ENCODE measurements at regions not wholly inside any gene's neighbourhood (a gene's known extent, or its start where the extent isn't known, plus 50 kb on each side); places are given as distances from the start of the nearest gene placed in this dataset.

DNA sequence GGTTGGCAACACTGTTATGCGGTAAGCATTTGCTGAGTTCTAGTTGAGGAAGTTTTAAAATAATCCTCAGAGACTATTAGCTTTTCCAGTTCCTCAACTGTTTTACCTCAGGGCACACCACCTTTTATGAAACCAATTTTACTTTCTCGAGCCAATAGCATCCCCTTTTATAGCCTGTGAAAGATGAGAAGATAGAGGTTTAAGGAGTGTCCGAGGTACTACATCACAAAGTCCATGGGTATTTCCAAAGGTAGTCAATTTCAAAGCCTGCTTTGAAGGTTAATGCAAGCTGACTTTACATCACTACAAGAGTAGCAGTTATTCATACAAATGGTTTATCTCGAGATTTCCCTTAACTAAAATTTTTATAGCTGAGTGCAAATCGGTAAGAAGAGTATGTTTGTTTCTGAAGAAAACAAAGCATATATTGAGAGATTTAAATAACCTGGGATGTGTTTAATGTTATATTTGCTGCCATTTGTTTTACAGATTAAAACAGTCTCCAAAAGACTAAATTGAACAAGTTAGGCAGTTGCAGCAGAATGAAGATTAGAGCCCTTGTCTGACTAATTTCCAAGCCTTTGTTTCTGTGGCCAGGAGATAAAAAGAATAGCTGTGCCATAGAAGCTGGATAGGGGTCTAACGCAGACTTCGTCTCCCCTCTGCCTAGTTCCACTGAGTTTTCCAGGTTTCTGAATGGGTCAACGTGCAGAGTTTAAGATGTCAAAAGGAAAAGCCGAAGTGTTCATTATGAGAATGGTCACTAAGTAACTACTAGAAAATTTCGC lies 74.7 kb upstream of the TRPC4 start:
- H3K4me3 ChIP-seq (ENCODE audit: insufficient read length, low read depth): no peak overlapping the region
- no peaks in the 10 kb centered on the region for H3K4me1 ChIP-seq (ENCODE audit: insufficient read depth, insufficient read length)
- no peaks in the 10 kb centered on the region for H3K27me3 ChIP-seq (ENCODE audit: insufficient read depth, insufficient read length)
- TF ChIP-seq ZNF274 (IDR thresholded peaks at IDR 0.05; ENCODE audit: low read depth, low read length) (no peak), YY1 (IDR thresholded peaks at IDR 0.05; ENCODE audit: insufficient read depth, insufficient read length) (no peak), SUZ12 (IDR thresholded peaks at IDR 0.05; ENCODE audit: extremely low read depth, insufficient read depth, insufficient read length) (no peak)
- H3K36me3 ChIP-seq (ENCODE audit: insufficient read depth, insufficient read length, low read length): no peaks in the 10 kb centered on the region
- DNase-seq (ENCODE audit: low read depth, low spot score): no peak
- H3K9ac ChIP-seq (ENCODE audit: insufficient read length, low read depth): no peak overlapping the region
- H3K9me3 ChIP-seq (ENCODE audit: insufficient read depth, low read length): no peaks in the 10 kb centered on the region

- Histone ChIP-seq H3K9ac (ENCODE audit: insufficient read length, low read depth) (no peak overlapping the region), H3K9me3 (ENCODE audit: insufficient read depth, low read length) (no peaks in the 10 kb centered on the region), H3K4me3 (ENCODE audit: insufficient read length, low read depth) (no peak overlapping the region), H3K27me3 (ENCODE audit: insufficient read depth, insufficient read length) (no peaks in the 10 kb centered on the region), H3K4me1 (ENCODE audit: insufficient read depth, insufficient read length) (no peaks in the 10 kb centered on the region), H3K36me3 (ENCODE audit: insufficient read depth, insufficient read length, low read length) (no peaks in the 10 kb centered on the region)
- TF ChIP-seq YY1 (IDR thresholded peaks at IDR 0.05; ENCODE audit: insufficient read depth, insufficient read length) (no peak), SUZ12 (IDR thresholded peaks at IDR 0.05; ENCODE audit: extremely low read depth, insufficient read depth, insufficient read length) (no peak)
- DNase-seq (ENCODE audit: low read depth, low spot score): no peak
These were observed 73.4 kb upstream of the TRPC4 start for GRCh38 chr13:37942929-37943328.

- Histone ChIP-seq H3K4me3 (ENCODE audit: insufficient read length, low read depth) (no peak overlapping the region), H3K27me3 (ENCODE audit: insufficient read depth, insufficient read length) (no peaks in the 10 kb centered on the region), H3K9me3 (ENCODE audit: insufficient read depth, low read length) (no peaks in the 10 kb centered on the region), H3K4me1 (ENCODE audit: insufficient read depth, insufficient read length) (no peaks in the 10 kb centered on the region), H3K36me3 (ENCODE audit: insufficient read depth, insufficient read length, low read length) (no peaks in the 10 kb centered on the region), H3K9ac (ENCODE audit: insufficient read length, low read depth) (no peak overlapping the region)
- no peak for DNase-seq (ENCODE audit: low read depth, low spot score)
- no peak for TF ChIP-seq SUZ12 (IDR thresholded peaks at IDR 0.05; ENCODE audit: extremely low read depth, insufficient read depth, insufficient read length)
- TF ChIP-seq ZNF274 (IDR thresholded peaks at IDR 0.05; ENCODE audit: low read depth, low read length): no peak
- TF ChIP-seq YY1 (IDR thresholded peaks at IDR 0.05; ENCODE audit: insufficient read depth, insufficient read length): no peak
These were observed 65.0 kb upstream of the TRPC4 start for GRCh38 chr13:37934339-37935191.

DNA sequence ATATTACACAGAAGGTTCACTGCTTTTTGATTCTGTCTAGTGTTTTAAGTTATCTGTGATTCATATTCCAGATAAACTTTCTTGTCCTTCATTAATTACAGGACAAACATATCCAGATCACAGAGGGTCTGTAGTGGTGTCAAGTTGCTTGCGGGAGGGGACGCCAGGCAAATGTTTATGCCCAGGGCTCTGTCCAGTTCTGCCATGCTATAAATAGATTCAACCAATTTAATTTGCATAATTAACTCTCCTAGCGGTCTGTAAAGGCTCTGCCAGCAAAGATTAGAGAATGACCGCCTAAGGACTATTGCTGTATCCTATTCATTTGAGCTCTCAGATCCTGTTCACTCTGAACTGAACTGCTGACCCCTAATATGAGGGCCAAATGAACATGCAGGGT lies 59.7 kb upstream of the TRPC4 start:
- Histone ChIP-seq H3K4me3 (ENCODE audit: insufficient read length, low read depth) (no peak overlapping the region), H3K9ac (ENCODE audit: insufficient read length, low read depth) (no peak overlapping the region), H3K4me1 (ENCODE audit: insufficient read depth, insufficient read length) (no peaks in the 10 kb centered on the region), H3K36me3 (ENCODE audit: insufficient read depth, insufficient read length, low read length) (no peaks in the 10 kb centered on the region), H3K9me3 (ENCODE audit: insufficient read depth, low read length) (no peaks in the 10 kb centered on the region), H3K27me3 (ENCODE audit: insufficient read depth, insufficient read length) (no peaks in the 10 kb centered on the region)
- no peak for TF ChIP-seq SUZ12 (IDR thresholded peaks at IDR 0.05; ENCODE audit: extremely low read depth, insufficient read depth, insufficient read length)
- TF ChIP-seq ZNF274 (IDR thresholded peaks at IDR 0.05; ENCODE audit: low read depth, low read length): no peak
- TF ChIP-seq YY1 (IDR thresholded peaks at IDR 0.05; ENCODE audit: insufficient read depth, insufficient read length): no peak
- DNase-seq (ENCODE audit: low read depth, low spot score): no peak

DNA sequence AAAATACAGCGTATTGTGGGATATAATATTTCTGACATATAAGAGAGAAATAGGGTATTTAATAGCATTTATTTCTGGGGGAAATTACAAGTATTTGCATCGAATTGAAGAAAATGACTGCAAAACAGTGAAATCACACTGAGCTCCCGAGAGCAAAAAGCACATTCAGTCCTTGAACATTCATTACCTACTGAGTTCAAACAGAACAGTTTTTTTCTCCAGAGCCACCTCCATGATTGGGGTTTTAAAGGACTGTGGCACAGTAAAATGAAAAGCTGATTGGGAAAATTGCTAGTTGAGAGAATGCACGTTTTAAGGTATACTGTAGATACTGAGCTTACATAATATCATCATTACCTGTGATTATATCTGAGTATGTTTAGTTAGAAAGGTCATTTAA lies 58.0 kb upstream of the TRPC4 start:
- TF ChIP-seq ZNF274 (IDR thresholded peaks at IDR 0.05; ENCODE audit: low read depth, low read length): no peak
- no peak for TF ChIP-seq SUZ12 (IDR thresholded peaks at IDR 0.05; ENCODE audit: extremely low read depth, insufficient read depth, insufficient read length)
- no peak for TF ChIP-seq YY1 (IDR thresholded peaks at IDR 0.05; ENCODE audit: insufficient read depth, insufficient read length)
- Histone ChIP-seq H3K4me1 (ENCODE audit: insufficient read depth, insufficient read length) (no peaks in the 10 kb centered on the region), H3K9me3 (ENCODE audit: insufficient read depth, low read length) (no peaks in the 10 kb centered on the region), H3K27me3 (ENCODE audit: insufficient read depth, insufficient read length) (no peaks in the 10 kb centered on the region), H3K9ac (ENCODE audit: insufficient read length, low read depth) (no peak overlapping the region), H3K4me3 (ENCODE audit: insufficient read length, low read depth) (no peak overlapping the region), H3K36me3 (ENCODE audit: insufficient read depth, insufficient read length, low read length) (no peaks in the 10 kb centered on the region)
- no peak for DNase-seq (ENCODE audit: low read depth, low spot score)

DNA sequence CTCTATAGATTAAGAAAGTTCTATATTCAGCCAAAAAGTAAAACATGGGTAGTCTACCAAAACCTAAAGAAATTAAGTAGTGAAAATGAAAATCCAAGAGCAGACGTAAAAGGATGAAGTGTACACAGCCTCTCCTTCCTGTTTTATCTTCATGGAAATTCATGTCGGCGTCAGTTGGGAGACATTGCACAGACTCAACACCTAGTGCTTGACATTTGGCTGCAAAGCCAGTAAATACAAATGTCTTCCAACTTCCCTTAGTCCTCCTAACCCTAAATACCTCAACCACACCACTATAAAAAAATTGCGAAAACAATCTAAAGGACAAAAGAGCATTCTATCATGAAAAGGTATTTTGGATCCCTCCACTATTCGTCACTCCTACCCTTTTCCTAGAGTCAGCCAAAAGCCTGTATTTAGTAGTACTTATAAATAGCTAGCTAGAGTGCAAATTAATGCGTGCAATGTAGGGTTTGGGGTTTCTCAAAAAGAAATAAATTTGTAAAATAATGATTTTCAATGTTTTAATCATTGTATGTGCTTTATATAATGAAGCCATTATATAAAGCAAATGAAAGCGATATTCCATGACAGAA lies 56.4 kb upstream of the TRPC4 start:
- no peak overlapping the region for H3K9ac ChIP-seq (ENCODE audit: insufficient read length, low read depth)
- TF ChIP-seq ZNF274 (IDR thresholded peaks at IDR 0.05; ENCODE audit: low read depth, low read length) (no peak), SUZ12 (IDR thresholded peaks at IDR 0.05; ENCODE audit: extremely low read depth, insufficient read depth, insufficient read length) (no peak), YY1 (IDR thresholded peaks at IDR 0.05; ENCODE audit: insufficient read depth, insufficient read length) (no peak)
- DNase-seq (ENCODE audit: low read depth, low spot score): no peak
- H3K4me3 ChIP-seq (ENCODE audit: insufficient read length, low read depth): no peak overlapping the region
- no peaks in the 10 kb centered on the region for H3K27me3 ChIP-seq (ENCODE audit: insufficient read depth, insufficient read length)
- no peaks in the 10 kb centered on the region for H3K36me3 ChIP-seq (ENCODE audit: insufficient read depth, insufficient read length, low read length)
- no peaks in the 10 kb centered on the region for H3K9me3 ChIP-seq (ENCODE audit: insufficient read depth, low read length)
- H3K4me1 ChIP-seq (ENCODE audit: insufficient read depth, insufficient read length): no peaks in the 10 kb centered on the region

DNA sequence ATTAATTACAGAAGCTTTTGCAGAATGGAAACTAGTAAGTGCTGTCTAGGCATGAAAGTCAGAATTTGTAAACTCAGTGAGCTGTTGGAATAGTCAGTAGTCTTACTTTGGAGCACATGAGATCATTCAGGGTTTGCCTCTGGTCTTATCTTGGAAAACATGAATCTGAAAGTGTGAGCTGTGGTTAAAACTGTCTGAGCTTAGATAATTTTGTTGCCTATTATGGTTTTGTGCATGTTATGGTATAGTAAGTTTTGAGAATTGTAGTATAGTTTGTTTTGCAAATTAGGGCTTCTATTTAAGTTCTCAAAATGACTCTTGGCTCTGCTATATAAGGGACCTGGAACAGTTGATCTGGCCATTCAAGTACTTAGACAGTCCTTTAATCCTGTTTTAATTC lies 53.7 kb upstream of the TRPC4 start:
- H3K4me1 ChIP-seq (ENCODE audit: insufficient read depth, insufficient read length): no peaks in the 10 kb centered on the region
- no peaks in the 10 kb centered on the region for H3K36me3 ChIP-seq (ENCODE audit: insufficient read depth, insufficient read length, low read length)
- no peak for DNase-seq (ENCODE audit: low read depth, low spot score)
- no peak overlapping the region for H3K4me3 ChIP-seq (ENCODE audit: insufficient read length, low read depth)
- TF ChIP-seq YY1 (IDR thresholded peaks at IDR 0.05; ENCODE audit: insufficient read depth, insufficient read length): no peak
- TF ChIP-seq ZNF274 (IDR thresholded peaks at IDR 0.05; ENCODE audit: low read depth, low read length): no peak
- TF ChIP-seq SUZ12 (IDR thresholded peaks at IDR 0.05; ENCODE audit: extremely low read depth, insufficient read depth, insufficient read length): no peak
- H3K27me3 ChIP-seq (ENCODE audit: insufficient read depth, insufficient read length): no peaks in the 10 kb centered on the region
- H3K9me3 ChIP-seq (ENCODE audit: insufficient read depth, low read length): no peaks in the 10 kb centered on the region
- H3K9ac ChIP-seq (ENCODE audit: insufficient read length, low read depth): no peak overlapping the region
